ENCODE measurements at regions not wholly inside any gene's neighbourhood (a gene's known extent, or its start where the extent isn't known, plus 50 kb on each side); places are given as distances from the start of the nearest gene placed in this dataset.

DNA sequence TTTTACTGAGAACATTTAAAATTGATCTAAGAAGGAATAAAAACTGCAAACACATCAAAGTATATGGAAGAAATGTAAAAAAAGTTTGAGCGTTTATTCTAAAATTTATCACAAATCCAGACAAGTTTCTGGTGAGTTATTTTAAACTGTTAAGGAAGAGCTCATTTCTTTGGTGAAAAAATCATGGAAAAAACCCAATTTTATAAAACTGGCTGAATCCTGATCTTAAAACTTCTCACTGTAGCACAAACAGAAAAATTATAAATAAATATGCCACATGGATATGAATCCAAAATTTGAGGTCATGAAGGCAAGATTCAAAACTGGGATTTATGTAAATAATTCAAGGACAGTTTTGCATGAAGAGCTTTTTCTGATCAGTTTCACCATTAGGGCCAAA lies 205.1 kb upstream of the RGMA start:
- TF ChIP-seq POLR2A (IDR thresholded peaks at IDR 0.05; ENCODE audit: low read depth, low read length) (no peak), TAF1 (IDR thresholded peaks at IDR 0.05; ENCODE audit: borderline replicate concordance, low read depth, low read length) (no peak), POLR2AphosphoS5 (IDR thresholded peaks at IDR 0.05; ENCODE audit: low read depth, low read length) (no peak)
